ENCODE measurements at regions not wholly inside any gene's neighbourhood (a gene's known extent, or its start where the extent isn't known, plus 50 kb on each side); places are given as distances from the start of the nearest gene placed in this dataset.

GRCh38 chr22:27110665-27111451, 453.5 kb downstream of the MIAT start:
- no peak for TF ChIP-seq CTCF (IDR thresholded peaks at IDR 0.05; ENCODE audit: low read length)
- TF ChIP-seq EZH2 (optimal IDR thresholded peaks at IDR 0.05; ENCODE audit: low read depth, low read length), result no peak

All from MM.1S (cell line).